ENCODE measurements at regions not wholly inside any gene's neighbourhood (a gene's known extent, or its start where the extent isn't known, plus 50 kb on each side); places are given as distances from the start of the nearest gene placed in this dataset.

DNA sequence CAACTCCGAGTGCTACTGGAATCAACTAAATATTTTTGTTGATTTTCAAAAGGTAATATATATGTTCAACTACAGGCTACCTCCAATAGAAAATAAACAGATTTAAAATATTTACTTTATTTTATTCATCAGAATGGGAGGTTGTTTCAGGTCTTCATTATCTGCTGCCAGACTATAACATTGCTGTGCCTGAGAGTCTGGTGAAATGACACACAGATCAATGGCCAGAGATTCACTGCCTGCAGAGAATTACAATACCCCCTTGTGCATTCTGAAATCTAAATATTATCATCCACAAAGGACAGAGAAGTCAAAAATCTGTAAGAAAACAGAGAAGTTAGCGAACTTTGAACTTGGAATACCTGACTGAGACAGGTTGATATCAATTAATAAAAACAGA, 667.8 kb upstream of the GJE1 start:
- Mint-ChIP-seq H3K27me3 (ENCODE audit: insufficient read depth, unreplicated experiment) (no peaks in the 10 kb centered on the region), H3K4me1 (ENCODE audit: low read depth, unreplicated experiment) (no peaks in the 10 kb centered on the region), H3K9me3 (ENCODE audit: unreplicated experiment) (no peaks in the 10 kb centered on the region), H3K36me3 (ENCODE audit: insufficient read depth, unreplicated experiment) (no peaks in the 10 kb centered on the region), H3K27ac (ENCODE audit: unreplicated experiment) (no peak overlapping the region), H3K4me3 (ENCODE audit: unreplicated experiment) (no peak overlapping the region)
- intact Hi-C loops (cut with micrococcal nuclease; ENCODE audit: unreplicated experiment), result no loop called here
- POLR2A ChIA-PET, result no interaction called here
- no TSS peak for BruUV-seq (replicated peaks)
- Histone ChIP-seq H3K27me3 (replicated peaks; ENCODE audit: control insufficient read depth, insufficient read depth, low read length) (no peaks in the 10 kb centered on the region; the same call in 1 of the 2 replicates), H3K36me3 (ENCODE audit: control insufficient read depth, insufficient read depth, low read length) (no peaks in the 10 kb centered on the region), H3K4me3 (ENCODE audit: low read depth, low read length) (no peak overlapping the region), H3K4me1 (no peaks in the 10 kb centered on the region), H3K9me3 (no peaks in the 10 kb centered on the region)
- TF ChIP-seq CTCF (IDR thresholded peaks at IDR 0.05; ENCODE audit: insufficient read depth in 1 of 2, low read depth in 1 of 2, low read length in 1 of 2, severe bottlenecking in 1 of 2, unreplicated experiment in 1 of 2), result no peak
- no peak for DNase-seq
- CTCF ChIA-PET, result no interaction called here

DNA sequence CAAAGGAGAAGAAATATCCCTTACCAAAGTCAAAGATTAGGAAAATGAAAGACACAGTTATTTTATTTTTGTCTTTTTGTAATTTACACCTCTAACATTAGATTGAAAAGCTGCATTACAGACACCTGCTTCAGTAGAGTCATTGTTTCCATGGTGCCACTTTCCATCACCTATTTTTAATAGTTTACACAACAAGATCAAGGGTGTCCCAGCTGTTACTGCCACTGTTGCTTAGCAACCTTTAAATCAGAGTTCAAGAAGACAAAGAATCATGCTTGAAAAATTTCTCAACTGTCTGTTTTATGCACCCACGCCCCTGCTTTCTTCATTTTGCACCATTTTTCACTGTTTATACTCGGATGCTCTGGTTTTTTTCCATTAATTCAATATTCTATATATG, 668.2 kb upstream of the GJE1 start:
- Mint-ChIP-seq H3K4me3 (ENCODE audit: unreplicated experiment) (no peak overlapping the region), H3K9me3 (ENCODE audit: unreplicated experiment) (no peaks in the 10 kb centered on the region), H3K4me1 (ENCODE audit: low read depth, unreplicated experiment) (no peaks in the 10 kb centered on the region), H3K36me3 (ENCODE audit: insufficient read depth, unreplicated experiment) (no peaks in the 10 kb centered on the region), H3K27me3 (ENCODE audit: insufficient read depth, unreplicated experiment) (no peaks in the 10 kb centered on the region), H3K27ac (ENCODE audit: unreplicated experiment) (no peak overlapping the region)
- no peaks in the 10 kb centered on the region; the same call in 1 of the 2 replicates for H3K27me3 ChIP-seq (replicated peaks; ENCODE audit: control insufficient read depth, insufficient read depth, low read length)
- no peak for TF ChIP-seq CTCF (IDR thresholded peaks at IDR 0.05; ENCODE audit: insufficient read depth in 1 of 2, low read depth in 1 of 2, low read length in 1 of 2, severe bottlenecking in 1 of 2, unreplicated experiment in 1 of 2)
- no peaks in the 10 kb centered on the region for H3K4me1 ChIP-seq
- no peak overlapping the region for H3K4me3 ChIP-seq (ENCODE audit: low read depth, low read length)
- no peaks in the 10 kb centered on the region for H3K9me3 ChIP-seq
- BruUV-seq (replicated peaks), result no TSS peak
- H3K36me3 ChIP-seq (ENCODE audit: control insufficient read depth, insufficient read depth, low read length), result no peaks in the 10 kb centered on the region
- POLR2A ChIA-PET, result no interaction called here
- intact Hi-C loops (cut with micrococcal nuclease; ENCODE audit: unreplicated experiment), result no loop called here
- CTCF ChIA-PET, result no interaction called here
- no peak for DNase-seq

DNA sequence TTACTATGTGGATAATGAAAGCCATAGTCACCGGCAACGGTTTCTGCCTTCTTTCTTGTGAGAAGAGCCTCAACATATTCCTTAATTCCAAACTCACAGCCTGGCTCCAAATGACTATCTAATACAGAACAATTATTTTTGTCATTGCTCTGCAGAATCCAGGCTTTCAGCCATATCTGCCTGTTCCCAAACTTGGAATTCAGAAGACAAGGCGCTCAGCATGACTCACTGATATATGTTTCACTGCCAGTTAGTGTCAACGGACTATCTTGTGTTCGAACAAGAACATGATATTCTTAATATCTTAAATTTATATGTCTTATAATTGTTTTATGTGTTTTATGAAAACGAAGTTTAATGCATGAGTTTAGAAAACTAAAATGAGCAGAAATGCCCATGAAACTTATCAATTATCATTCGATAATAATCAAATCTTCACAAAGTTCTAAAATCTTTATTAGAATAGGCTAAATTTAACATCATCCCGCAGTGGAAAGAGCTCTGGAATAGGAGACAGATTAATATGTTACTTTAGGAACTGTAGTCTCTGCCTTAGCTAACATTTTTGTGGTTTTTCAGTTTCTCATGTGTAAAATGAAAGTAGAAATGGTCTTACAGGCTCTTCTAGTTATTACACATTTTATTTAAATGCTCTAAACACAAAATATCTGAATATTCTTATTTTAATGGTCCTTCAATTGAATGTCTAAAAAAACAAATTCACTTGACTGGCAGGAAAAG, 669.3 kb upstream of the GJE1 start:
- ChIA-PET POLR2A (no interaction called here), CTCF (no interaction called here)
- Histone ChIP-seq H3K4me3 (ENCODE audit: low read depth, low read length) (no peak overlapping the region), H3K27me3 (replicated peaks; ENCODE audit: control insufficient read depth, insufficient read depth, low read length) (no peaks in the 10 kb centered on the region; the same call in 1 of the 2 replicates), H3K36me3 (ENCODE audit: control insufficient read depth, insufficient read depth, low read length) (no peaks in the 10 kb centered on the region), H3K4me1 (no peaks in the 10 kb centered on the region), H3K9me3 (no peaks in the 10 kb centered on the region)
- H3K27me3 Mint-ChIP-seq (ENCODE audit: insufficient read depth, unreplicated experiment), result no peaks in the 10 kb centered on the region
- H3K4me3 Mint-ChIP-seq (ENCODE audit: unreplicated experiment), result no peak overlapping the region
- H3K9me3 Mint-ChIP-seq (ENCODE audit: unreplicated experiment), result no peaks in the 10 kb centered on the region
- no peaks in the 10 kb centered on the region for H3K4me1 Mint-ChIP-seq (ENCODE audit: low read depth, unreplicated experiment)
- no peak overlapping the region for H3K27ac Mint-ChIP-seq (ENCODE audit: unreplicated experiment)
- intact Hi-C loops (cut with micrococcal nuclease; ENCODE audit: unreplicated experiment), result no loop called here
- no peak for TF ChIP-seq CTCF (IDR thresholded peaks at IDR 0.05; ENCODE audit: insufficient read depth in 1 of 2, low read depth in 1 of 2, low read length in 1 of 2, severe bottlenecking in 1 of 2, unreplicated experiment in 1 of 2)
- no peak for DNase-seq
- no TSS peak for BruUV-seq (replicated peaks)
- no peaks in the 10 kb centered on the region for H3K36me3 Mint-ChIP-seq (ENCODE audit: insufficient read depth, unreplicated experiment)
